Islet of Langerhans (tissue), 1 donor: ENCODE measurements at regions not wholly inside any gene's neighbourhood (a gene's known extent, or its start where the extent isn't known, plus 50 kb on each side); places are given as distances from the start of the nearest gene placed in this dataset.

Source experiments
- FAIRE-seq: peaks from one replicate; lab custom pipeline; 2011; peaks lifted over from hg19 to GRCh38; lab: Jason Lieb, UNC

DNA sequence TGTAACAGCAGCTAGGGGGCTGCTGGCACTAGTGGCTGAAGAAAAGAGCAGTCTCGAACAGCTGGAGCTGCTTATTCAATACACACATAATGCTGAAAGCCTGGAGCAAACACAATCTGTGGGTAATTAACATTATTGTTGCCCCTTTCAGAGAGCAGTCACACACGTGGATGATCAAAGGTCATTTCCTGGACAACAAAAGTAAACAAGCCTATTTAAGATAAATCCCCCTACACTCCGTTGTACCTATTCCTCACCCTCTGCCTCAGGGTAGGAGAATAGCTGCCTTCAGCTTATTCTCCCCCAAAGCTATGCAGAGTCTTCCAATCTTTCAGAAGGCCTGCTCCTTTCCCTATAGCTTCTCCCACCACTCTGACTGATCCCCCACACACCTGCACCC, 803.9 kb downstream of the C4orf33 start:
- no peak for FAIRE-seq

DNA sequence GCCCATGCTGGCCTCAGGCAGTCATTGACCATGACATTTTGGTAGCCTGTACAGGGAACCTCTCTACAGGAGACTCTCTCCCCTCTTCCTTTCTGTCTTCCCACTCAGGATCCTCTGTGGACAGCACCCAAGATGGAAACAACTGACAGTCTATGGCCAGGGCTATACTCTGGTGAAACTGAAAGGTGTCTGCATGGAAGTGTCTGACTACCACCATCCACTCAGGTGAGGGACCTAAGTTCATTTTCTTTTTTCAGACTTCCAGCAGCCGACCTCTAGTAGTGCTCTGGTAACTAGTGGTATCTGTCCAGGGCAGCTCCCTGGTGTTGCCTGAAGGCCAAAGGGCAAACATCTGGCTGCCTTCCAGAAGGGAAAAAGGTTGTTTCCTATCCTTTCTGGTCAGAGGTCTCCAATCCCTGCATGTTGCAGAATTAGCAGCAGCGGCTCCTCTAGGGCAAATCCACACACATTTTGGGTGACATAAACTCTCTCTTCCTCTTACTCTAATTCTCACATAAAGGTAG, 804.5 kb downstream of the C4orf33 start:
- no peak for FAIRE-seq

DNA sequence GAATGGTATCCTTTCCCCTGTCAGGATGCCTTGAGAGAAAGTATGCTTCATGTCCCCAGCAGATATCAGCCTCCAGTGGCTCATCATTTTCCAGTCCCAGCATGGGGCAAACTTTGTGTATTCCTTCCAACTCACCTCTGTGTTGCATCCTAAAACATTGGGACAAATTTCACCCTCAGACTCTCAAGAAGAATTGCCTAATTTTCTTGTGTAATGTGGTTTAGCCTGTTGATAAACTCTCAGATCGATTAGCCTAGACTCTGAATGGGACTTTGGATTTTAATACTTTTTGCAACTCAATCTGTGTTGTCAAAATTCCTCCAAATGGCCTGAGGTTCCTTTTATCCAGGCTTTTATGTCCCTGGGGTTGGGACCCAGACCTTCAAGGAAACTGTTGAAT, 805.3 kb downstream of the C4orf33 start:
- FAIRE-seq: no peak

DNA sequence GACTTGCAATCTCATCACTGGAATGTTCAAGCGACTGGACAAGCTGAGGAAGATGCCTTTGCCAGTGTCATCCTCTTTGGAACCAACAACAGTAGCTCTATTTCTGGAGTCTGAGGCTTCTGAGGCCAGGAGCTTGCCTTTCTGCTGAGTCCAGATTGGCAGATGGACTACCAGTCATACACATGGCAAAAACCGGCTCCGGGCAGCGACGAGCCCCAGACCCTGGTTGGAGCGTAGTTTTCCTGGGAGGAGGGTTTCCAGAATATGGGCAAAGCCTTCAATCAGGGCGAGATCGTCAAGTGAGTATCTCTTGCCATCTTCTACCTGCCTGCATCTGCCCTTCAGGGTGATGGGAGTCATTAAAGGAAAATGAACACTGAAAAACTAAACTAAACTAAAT, 807.9 kb downstream of the C4orf33 start:
- no peak for FAIRE-seq

DNA sequence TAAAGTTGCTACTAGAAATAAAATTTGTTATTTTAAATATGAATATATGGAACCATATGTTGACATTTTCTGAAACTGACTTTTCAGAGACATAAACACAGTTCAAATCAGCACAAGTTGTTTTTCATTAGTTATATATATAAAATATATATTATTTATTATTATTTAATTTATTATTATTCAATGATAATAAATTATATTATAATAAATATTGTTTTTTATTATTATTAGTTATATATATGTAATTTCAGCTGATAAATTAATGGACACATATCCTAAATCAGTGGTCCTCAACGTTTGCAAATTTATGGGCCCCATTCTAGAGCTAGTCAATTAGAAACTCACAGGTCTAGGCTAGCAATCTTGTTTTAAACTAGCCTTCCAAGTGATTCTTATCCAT, 809.3 kb downstream of the C4orf33 start:
- no peak for FAIRE-seq

DNA sequence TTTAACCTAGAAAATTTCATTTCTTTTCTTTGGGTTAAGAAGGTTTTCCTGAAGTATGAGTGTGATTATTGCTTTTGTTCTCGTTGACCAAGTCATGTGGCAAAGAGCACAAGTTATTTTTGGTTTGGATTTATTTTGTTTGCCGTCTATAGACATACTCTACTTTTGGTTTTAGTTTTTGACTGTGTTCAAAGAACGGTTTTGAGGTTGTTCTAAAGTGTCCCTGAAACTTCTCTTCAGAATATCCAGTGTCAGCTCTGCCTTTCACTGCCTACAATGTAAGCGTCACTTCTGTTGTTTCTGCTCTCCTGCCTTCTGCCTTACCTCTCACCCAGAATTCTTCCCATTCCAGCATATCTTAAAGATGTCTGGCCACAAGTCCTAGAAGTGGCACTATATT, 812.2 kb downstream of the C4orf33 start:
- no peak for FAIRE-seq

DNA sequence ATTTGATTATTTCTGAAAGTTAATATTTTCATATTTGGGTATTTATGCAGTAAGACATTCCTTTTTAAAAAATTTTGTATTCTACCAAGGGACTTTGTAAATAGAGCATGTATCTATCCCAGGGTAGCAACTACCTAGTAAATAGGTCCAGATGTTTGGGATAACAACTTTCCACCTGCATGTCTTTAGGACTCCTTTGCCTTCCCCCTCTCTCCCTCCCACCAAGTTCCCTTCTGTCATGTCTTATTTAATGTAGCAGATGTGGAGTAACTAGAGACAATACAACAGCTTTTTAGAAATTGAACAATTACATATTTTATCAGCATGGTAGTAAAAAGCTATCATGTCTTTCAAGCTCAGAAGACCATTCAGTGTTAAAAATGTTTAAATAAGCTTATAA, 821.0 kb downstream of the C4orf33 start:
- FAIRE-seq: no peak

DNA sequence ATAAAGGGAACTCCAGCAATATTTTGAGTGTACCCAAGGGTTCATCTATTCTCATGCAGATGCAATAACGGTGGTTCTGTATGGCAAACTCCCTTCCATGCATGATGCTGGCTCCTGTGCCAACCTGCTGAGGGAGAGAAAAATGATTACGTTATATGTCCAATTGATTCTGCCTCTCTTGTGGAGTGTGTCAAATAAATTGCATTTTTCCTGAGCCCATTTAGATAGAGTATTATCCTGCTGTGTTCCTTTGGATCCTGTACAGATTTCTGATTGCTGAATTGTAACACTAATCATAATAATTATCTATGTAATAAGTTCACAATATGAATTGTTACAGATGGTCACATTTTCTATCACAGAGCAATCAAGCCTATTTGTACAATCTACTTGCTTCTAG, 821.7 kb downstream of the C4orf33 start:
- no peak for FAIRE-seq

DNA sequence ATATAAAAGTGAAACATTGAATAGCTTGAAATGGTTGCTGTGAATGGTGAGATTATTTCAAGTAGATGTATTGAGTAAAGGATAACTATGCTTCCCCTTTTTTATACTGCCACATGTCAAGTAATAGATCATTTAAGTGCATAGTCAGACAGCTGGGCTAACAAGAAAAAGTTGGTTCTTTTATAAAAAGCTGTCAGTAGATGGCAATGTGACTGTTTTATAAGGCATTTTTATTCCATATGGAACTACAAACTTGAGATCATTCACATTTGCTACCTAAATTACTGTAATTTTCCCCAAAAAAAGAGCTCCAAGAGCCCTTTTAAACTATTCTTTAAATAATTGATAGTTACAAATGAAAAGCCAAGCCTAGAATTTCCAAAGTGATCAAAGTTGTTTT, 831.0 kb downstream of the C4orf33 start:
- FAIRE-seq: no peak

DNA sequence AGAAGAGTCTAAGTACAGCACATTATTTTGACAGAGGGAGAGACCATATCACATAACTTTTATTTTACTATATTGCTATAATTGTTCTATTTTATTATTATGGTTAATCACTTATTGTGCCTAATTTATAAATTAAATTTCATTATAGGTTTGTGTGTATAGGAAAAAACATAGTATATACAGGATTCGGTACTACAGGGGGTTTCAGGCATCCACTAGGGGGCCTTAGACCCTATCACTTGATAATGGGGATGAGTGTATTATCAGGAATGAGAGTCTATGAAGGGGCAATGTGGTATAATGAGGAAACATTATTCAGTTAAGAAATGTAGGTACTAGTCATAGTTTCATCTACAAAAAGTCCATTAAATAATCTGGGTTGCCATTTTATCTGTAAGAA, 833.1 kb downstream of the C4orf33 start:
- no peak for FAIRE-seq

DNA sequence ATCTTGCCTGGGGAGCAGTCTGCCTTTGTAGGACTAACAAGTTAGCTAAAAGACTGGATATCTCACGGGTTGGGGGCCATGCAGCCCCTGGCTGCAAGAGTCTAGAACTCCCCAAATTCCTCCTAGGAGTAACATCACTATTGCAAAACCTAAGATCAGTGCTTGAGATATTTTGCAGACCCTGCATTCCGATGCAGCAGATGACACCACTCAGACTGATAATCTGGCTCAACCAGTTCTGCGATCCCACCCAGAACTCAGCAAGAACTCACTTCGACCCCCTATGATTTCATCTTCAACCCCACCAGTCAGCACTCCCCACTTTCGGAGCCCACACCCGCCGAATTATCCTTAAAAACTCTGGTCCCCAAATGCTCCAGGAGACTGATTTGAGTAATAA, 834.0 kb downstream of the C4orf33 start:
- FAIRE-seq: no peak

DNA sequence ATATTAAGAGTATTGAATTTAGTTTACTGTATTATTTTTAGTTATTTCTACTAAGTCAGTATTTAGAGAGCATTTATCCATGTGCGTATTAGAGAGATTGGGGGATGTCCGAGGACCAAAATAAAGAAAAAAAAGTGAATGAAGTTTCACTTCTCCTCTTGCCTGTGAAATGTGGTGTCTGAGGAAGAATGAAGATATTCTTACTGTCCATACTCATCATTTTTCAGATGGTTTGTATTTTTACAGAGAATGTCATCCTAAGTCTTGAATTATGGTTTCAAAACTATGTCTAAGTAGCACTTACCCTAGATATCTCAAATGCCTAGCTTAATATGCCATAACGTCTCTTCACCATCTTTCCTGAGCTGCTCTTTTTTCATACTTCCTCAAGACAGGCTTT, 854.3 kb downstream of the C4orf33 start:
- no peak for FAIRE-seq

DNA sequence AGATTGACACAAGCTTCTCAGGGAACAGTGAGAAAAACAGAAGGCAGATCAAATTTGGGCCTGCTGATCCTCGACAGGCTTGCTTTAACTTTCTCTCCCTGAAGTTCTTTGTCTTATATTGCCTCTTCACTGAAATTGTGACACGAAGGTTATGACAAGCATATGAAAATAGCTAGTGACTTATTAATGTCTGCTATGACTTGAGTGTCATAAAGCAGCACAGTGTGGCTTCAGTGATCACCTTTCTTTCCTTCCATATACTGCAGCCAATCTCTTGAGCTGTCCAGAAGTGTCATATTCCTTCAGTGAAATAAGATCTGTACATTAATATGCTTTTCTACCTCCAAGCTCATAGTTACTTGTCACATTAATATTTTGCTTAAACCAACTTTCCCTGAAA, 870.2 kb downstream of the C4orf33 start:
- FAIRE-seq: no peak

DNA sequence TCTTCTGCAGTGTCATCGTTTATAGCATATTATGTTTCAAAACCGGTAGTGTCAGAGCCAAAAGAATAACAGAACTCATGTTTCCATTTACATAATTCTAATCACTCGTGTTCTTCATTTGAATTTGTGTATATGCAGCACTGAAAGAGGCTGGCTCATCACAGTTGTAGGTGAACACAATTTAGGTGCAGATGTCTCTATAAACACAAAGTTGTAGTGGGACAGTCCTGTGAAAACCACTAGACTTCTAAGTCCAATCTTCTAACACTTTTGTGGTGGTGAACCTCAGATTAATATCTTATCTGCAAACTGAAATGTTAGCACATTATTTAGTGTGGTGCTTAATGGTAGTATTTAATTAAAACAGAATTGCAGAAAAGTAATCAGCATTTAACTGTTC, 872.4 kb downstream of the C4orf33 start:
- no peak for FAIRE-seq

DNA sequence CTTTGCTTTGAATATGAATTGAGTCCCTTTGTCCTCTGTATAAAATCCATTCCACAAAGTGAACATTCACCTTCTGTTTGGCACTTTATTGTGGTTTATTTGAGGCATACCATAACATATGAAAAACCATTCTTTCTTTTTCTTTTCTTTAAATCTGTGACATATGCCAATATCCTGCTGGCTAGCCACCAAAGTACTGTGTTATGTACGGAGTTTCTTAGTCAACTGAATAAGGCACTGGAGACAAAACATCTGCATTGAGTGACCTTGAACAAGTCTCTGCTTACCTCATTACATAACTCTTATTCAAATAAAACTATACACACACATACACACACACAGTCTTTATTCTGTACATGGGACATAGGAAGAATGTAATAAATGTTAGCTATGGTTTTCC, 872.8 kb downstream of the C4orf33 start:
- FAIRE-seq: no peak

DNA sequence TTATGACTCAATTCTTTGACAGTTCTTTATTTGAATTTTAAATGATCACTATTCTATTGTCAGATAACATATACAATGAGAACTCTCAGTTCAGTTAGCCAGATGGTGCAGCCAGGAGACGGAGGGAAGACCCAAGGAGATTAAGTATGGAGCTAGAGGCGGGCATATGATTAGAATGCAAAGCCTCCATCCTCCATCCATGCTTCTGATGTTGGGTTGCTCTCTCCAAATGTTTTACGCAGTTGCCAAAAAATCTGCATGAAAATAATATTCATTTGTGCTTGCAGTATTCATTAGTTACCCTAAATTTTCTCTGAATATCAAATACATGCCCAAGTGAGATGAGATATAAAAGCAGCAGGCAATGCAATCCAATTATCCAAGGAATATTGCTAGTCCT, 874.8 kb downstream of the C4orf33 start:
- FAIRE-seq: no peak

DNA sequence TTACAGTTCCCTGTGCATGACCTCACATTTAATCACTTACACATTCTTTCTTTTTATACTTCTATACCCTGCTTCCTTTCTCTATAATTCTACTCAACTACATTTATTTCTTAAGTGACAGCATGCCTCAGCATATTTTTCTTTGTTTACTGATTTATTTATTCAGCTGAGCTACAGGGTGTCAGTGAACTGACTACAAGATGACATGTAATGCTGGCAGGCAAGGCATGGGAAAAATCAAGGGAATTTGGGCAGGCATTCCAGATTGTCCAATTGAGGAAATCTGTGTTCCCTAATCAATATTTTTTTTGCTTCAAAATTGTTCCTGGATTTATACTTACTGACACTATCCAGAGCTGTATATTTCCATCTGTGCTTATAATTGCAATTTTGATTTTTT, 875.5 kb downstream of the C4orf33 start:
- no peak for FAIRE-seq

DNA sequence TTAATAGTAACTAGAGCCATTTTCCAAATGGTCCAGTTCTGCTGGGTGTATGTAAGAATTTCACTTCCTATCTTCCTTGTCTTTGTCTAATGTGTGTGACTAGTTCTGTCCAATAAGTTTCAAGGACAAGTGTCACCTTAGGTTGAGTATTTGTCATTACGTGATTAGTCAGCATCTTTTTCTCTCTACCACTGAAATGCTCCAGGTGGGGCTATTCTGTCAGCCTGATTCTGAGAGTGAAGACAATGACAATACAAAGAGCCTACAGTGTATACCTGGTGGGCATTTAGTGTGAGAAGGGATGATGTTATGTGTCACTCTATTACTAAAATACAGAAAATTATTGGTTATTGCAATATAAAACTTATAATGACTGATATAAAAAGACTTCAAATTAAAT, 876.3 kb downstream of the C4orf33 start:
- FAIRE-seq: no peak

DNA sequence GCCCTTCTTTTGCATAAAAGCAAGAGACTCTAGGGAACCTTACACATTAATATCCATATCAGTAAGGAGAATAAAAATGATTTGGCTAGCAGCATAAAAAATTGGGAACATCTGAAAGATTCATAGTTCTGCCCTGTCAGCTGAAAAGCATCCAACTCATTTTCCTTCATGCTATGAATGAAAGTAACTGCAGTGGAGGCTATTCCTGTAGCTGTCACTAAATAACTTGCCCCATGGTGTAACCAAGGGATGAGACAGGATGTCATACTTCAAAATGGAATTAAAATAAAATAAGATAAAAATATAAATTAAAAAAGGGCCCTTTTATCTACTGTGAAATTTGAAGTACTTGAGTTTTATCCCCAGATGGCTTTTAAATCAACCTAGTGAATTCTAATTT, 878.8 kb downstream of the C4orf33 start:
- FAIRE-seq: no peak

DNA sequence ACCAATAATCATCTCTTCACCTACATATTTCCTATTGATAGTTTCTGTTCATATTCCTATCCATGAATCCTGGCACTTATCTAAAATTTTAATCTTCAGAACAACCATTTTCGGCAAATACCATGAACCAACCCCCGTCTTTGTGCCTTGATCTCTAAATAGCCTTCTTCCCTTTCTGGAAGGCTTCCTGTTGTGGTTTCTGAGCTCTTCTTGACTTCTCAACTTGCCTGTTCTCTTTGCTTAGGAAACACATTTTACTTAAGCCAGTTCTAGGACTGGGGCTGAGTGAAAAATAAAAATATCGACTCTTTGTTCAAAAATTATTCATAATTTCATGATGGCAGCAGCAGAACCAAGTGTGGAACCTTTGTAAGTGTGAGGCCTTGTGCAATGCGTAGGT, 882.4 kb downstream of the C4orf33 start:
- FAIRE-seq: no peak

DNA sequence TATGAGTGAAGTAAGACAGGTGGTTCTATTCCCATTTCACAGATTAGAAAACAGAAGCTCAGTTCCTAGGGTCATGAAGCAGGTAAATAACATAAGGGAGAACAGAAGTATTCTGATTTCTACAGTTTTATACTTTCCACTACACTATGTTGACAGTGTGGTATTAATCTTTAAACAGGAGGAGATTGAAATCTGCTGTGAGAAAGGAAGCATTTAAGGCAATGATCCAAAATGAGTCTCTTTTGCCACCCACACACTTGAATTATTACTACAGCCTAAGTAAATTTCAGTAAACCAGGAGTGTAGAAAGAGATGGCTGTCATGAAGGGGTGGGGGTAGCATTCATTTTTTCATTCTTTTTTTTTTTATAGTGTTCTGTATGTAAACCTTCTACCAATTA, 893.0 kb downstream of the C4orf33 start:
- no peak for FAIRE-seq

DNA sequence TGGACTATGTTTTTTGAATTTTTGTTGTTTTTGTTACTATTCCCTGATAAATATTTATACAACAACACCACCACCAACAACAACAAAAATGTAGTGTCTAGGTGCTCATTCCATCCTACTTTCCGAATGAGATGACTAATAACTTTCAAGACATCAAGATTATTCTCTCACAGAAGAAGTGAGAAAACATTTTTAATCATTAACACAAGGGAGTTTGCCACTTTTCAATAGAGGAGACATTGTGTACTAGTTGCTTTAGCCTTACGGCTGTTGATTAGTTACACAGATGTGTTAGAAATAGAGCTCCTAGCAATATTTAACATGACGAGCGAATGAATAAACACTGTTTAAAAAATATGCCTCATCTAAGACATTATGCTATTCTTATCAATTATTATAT, 898.8 kb downstream of the C4orf33 start:
- no peak for FAIRE-seq

DNA sequence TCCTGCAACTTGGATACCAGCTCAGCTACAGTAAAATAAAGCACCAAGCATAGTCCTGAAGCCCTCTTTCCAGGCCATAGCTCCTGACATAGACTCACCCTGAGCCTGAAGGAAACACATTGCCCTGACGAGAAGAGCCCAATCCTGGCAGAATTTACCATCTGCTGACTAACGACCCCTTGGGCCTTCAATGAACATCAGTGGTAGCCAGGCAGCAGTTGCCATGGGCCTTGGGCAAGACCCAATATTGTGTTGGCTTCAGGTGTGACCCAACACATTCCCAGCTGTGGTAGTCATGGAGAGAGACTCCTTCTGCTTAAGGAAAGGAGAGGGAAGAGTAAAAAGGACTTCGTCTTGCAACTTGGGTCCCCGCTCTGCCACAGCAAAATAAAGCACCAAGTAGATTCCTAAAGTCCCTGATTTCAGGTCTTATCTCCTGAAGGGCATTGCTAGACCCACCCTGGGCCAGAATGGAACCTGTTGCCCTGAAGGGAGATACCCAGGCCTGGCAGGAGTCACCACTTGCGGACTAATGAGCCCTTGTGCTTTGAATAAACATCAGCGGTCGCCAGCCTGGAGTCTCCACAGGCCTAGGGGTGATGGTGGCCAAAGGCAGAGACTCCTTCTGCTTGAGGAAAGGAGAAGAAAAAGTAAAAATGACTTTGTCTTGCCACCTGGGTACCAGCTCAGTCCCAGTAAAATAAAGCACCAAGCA, 902.6 kb downstream of the C4orf33 start:
- FAIRE-seq: no peak

DNA sequence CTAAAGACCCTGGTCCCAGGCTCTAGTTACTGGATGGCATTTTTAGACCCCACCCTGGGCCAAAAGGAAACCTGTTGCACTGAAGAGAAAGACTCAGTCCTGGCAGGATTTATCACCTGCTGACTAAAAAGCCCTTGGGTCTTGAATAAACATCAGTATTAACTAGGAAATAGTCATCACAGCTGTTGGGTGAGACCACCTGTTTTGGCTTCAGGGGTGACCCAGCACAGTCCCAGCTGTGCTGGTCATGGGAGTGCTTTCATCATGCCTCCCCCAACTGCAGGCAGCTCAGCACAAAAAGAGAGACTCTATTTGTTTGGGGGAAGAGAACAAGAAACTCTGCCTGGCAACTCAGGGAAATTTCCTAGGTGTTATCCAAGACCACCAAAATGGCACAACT, 903.2 kb downstream of the C4orf33 start:
- no peak for FAIRE-seq

DNA sequence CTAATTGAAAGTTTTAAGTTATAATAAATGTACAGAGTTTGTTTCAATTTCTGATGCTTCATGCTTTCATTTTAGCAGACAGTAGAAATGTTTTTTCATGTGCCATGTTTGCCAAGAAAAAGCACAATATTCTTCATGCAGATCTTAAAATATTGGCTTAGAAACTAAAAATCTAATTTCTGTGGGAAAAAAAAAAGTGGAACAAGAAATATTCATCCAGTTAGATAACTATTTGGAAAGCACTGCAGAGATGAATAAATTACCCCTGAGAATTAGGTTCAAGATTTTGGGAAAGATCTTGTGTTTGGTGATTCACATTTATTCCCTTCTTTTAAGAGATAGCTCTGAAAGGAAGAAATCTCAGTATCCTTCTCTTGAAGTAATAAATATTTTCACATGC, 912.5 kb downstream of the C4orf33 start:
- FAIRE-seq: no peak
